Liver (tissue), 8 donors: ENCODE measurements at regions not wholly inside any gene's neighbourhood (a gene's known extent, or its start where the extent isn't known, plus 50 kb on each side); places are given as distances from the start of the nearest gene placed in this dataset.

Source experiments
- DNase-seq: peaks from one replicate; pipeline ENCODE4 v3.0.0-alpha.2; 2017; ENCODE audit warnings: low spot score
- H3K27ac ChIP-seq, 2 donors: one replicate each; pipeline ENCODE4 v1.7.0; 2013; ENCODE audit warnings: inconsistent platforms in 2 of 2, low read length in 2 of 2, control low read depth in 1 of 2, low read depth in 1 of 2, mild to moderate bottlenecking in 1 of 2
- H3K27me3 ChIP-seq, 4 donors: one replicate each; pipeline versions ENCODE4 v1.6.1 to v1.7.0; 2013; ENCODE audit warnings: low read length in 3 of 4, inconsistent platforms in 1 of 4, mild to moderate bottlenecking in 1 of 4, moderate library complexity in 1 of 4; ENCODE audit not compliant: control insufficient read depth in 4 of 4, insufficient read depth in 4 of 4
- H3K36me3 ChIP-seq, 4 donors: one replicate each; pipeline versions ENCODE4 v1.6.1 to v1.7.0; 2013; ENCODE audit warnings: low read length in 3 of 4, mild to moderate bottlenecking in 3 of 4, low read depth in 1 of 4, moderate library complexity in 1 of 4; ENCODE audit not compliant: control insufficient read depth in 4 of 4, insufficient read depth in 3 of 4
- H3K4me1 ChIP-seq, 4 donors: one replicate each; pipeline versions ENCODE4 v1.6.1 to v1.7.0; 2013; ENCODE audit warnings: low read length in 3 of 4, mild to moderate bottlenecking in 3 of 4, moderate library complexity in 1 of 4; ENCODE audit not compliant: control insufficient read depth in 4 of 4, insufficient read depth in 4 of 4
- H3K4me3 ChIP-seq, 3 donors: one replicate each; pipeline versions ENCODE4 v1.6.1 to v1.7.0; 2013; ENCODE audit warnings: low read length in 3 of 3, control low read depth in 1 of 3, low read depth in 1 of 3, mild to moderate bottlenecking in 1 of 3
- H3K9ac ChIP-seq, 2 donors: one replicate each; pipeline ENCODE4 v1.7.0; 2013; ENCODE audit warnings: low read length in 2 of 2, mild to moderate bottlenecking in 2 of 2, moderate library complexity in 2 of 2, control low read depth in 1 of 2, low read depth in 1 of 2
- H3K9me3 ChIP-seq, 4 donors: one replicate each; pipeline versions ENCODE4 v1.6.1 to v1.7.0; 2013; ENCODE audit warnings: low read length in 3 of 4; ENCODE audit not compliant: control insufficient read depth in 4 of 4
- ATF3 ChIP-seq: IDR thresholded peaks from 2 replicates; pipeline ENCODE4 v1.6.1; 2016; ENCODE audit warnings: antibody characterized with exemption
- CTCF ChIP-seq: fragments of 150-350 bp; IDR thresholded peaks from 2 replicates; pipeline ENCODE4 v1.5.1; 2017; ENCODE audit warnings: improper control_type of control experiment, low read depth, low read length; ENCODE audit not compliant: missing input control
- FOXA1 ChIP-seq: IDR thresholded peaks from 2 replicates; pipeline ENCODE4 v1.6.1; 2016; ENCODE audit warnings: antibody characterized with exemption
- FOXA2 ChIP-seq: IDR thresholded peaks from 2 replicates; pipeline ENCODE4 v1.6.1; 2016; ENCODE audit warnings: antibody characterized with exemption
- GABPA ChIP-seq, 2 donors: IDR thresholded peaks in 1 of 2; conservative IDR thresholded peaks in 1 of 2; 2 replicates each; pipeline ENCODE4 v1.6.1; 2016; ENCODE audit warnings: antibody characterized with exemption in 2 of 2, mild to moderate bottlenecking in 1 of 2, moderate library complexity in 1 of 2
- HNF4A ChIP-seq, 2 donors: conservative IDR thresholded peaks; 2 replicates each; pipeline ENCODE4 v1.6.1; 2016; ENCODE audit warnings: antibody characterized with exemption in 2 of 2, mild to moderate bottlenecking in 2 of 2
- HNF4G ChIP-seq: IDR thresholded peaks from 2 replicates; pipeline ENCODE4 v1.6.1; 2016; ENCODE audit warnings: antibody characterized with exemption
- JUND ChIP-seq, 2 donors: IDR thresholded peaks; 2 replicates each; pipeline ENCODE4 v1.6.1; 2016; ENCODE audit warnings: antibody characterized with exemption in 2 of 2
- MAX ChIP-seq: IDR thresholded peaks from 2 replicates; pipeline ENCODE4 v1.6.1; 2016; ENCODE audit warnings: antibody characterized with exemption
- NR2F2 ChIP-seq: IDR thresholded peaks from 2 replicates; pipeline ENCODE4 v1.6.1; 2016; ENCODE audit warnings: antibody characterized with exemption
- RAD21 ChIP-seq, 2 donors: IDR thresholded peaks; 2 replicates each; pipeline ENCODE4 v1.6.1; 2016; ENCODE audit warnings: antibody characterized with exemption in 2 of 2, mild to moderate bottlenecking in 2 of 2
- RXRA ChIP-seq, 2 donors: IDR thresholded peaks; 2 replicates each; pipeline ENCODE4 v1.6.1; 2017 to 2018; ENCODE audit warnings: antibody characterized with exemption in 2 of 2, mild to moderate bottlenecking in 1 of 2
- SP1 ChIP-seq: IDR thresholded peaks from 2 replicates; pipeline ENCODE4 v1.6.1; 2018; ENCODE audit warnings: antibody characterized with exemption, mild to moderate bottlenecking
- TAF1 ChIP-seq: conservative IDR thresholded peaks from 2 replicates; pipeline ENCODE4 v1.6.1; 2016; ENCODE audit warnings: antibody characterized with exemption, mild to moderate bottlenecking
- YY1 ChIP-seq: IDR thresholded peaks from 2 replicates; pipeline ENCODE4 v1.6.1; 2016; ENCODE audit warnings: antibody characterized with exemption, mild to moderate bottlenecking
- ZBTB33 ChIP-seq: IDR thresholded peaks from 2 replicates; pipeline ENCODE4 v1.6.1; 2016; ENCODE audit warnings: antibody characterized with exemption
- WGBS: extraction: QIAGEN DNeasy Blood & Tissue Kit; methylation state at CpG from one replicate; pipeline ENCODE4 v1.1.7; 2013; 5-methylcytosine and 5-hydroxymethylcytosine counted together
- TF ChIP-seq, protein P1 (sequence below): IDR thresholded peaks from 2 replicates; pipeline ENCODE4 v1.6.1; 2016; ENCODE audit warnings: antibody characterized with exemption, mild to moderate bottlenecking
- donor health status: healthy.
- donor health status: healthy.
- donor health status: healthy.
- donor health status: healthy.
- donor health status: healthy.

GRCh38 chr1:90104941-90105538 is 110.1 kb downstream of the ZNF326 start:
- no peak for TF ChIP-seq FOXA1
- no peak for TF ChIP-seq RXRA (IDR thresholded peaks at IDR 0.05)
- TF ChIP-seq NR2F2, result no peak
- TF ChIP-seq HNF4G, result no peak
- no peak for TF ChIP-seq GABPA (IDR thresholded peaks at IDR 0.05 in 1 of 2, conservative IDR thresholded peaks at IDR 0.05 in 1 of 2)
- no peak for TF ChIP-seq YY1
- TF ChIP-seq CTCF, result no peak
- no peak for TF ChIP-seq ATF3
- TF ChIP-seq JUND (IDR thresholded peaks at IDR 0.05), result no peak
- TF ChIP-seq TAF1, result no peak
- TF ChIP-seq FOXA2, result no peak
- TF ChIP-seq SP1, result no peak
- TF ChIP-seq ZBTB33, result no peak
- TF ChIP-seq HNF4A (conservative IDR thresholded peaks at IDR 0.05), result no peak
- TF ChIP-seq, protein P1, sequence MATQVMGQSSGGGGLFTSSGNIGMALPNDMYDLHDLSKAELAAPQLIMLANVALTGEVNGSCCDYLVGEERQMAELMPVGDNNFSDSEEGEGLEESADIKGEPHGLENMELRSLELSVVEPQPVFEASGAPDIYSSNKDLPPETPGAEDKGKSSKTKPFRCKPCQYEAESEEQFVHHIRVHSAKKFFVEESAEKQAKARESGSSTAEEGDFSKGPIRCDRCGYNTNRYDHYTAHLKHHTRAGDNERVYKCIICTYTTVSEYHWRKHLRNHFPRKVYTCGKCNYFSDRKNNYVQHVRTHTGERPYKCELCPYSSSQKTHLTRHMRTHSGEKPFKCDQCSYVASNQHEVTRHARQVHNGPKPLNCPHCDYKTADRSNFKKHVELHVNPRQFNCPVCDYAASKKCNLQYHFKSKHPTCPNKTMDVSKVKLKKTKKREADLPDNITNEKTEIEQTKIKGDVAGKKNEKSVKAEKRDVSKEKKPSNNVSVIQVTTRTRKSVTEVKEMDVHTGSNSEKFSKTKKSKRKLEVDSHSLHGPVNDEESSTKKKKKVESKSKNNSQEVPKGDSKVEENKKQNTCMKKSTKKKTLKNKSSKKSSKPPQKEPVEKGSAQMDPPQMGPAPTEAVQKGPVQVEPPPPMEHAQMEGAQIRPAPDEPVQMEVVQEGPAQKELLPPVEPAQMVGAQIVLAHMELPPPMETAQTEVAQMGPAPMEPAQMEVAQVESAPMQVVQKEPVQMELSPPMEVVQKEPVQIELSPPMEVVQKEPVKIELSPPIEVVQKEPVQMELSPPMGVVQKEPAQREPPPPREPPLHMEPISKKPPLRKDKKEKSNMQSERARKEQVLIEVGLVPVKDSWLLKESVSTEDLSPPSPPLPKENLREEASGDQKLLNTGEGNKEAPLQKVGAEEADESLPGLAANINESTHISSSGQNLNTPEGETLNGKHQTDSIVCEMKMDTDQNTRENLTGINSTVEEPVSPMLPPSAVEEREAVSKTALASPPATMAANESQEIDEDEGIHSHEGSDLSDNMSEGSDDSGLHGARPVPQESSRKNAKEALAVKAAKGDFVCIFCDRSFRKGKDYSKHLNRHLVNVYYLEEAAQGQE, result no peak
- no peak for TF ChIP-seq MAX
- no peak for TF ChIP-seq RAD21 (IDR thresholded peaks at IDR 0.05)
- H3K36me3 ChIP-seq, result no peaks in the 10 kb centered on the region
- no peak overlapping the region for H3K4me3 ChIP-seq
- DNase-seq, result no peak
- no peak overlapping the region for H3K27ac ChIP-seq
- WGBS, result 76% methylated on average over 15 of the region's 15 CpGs
- H3K9ac ChIP-seq, result no peak overlapping the region
- H3K27me3 ChIP-seq, result peaks cover 0 to 3% (median 0%) of the 10 kb centered on the region in 4 donors
- H3K9me3 ChIP-seq, result no peaks in the 10 kb centered on the region
- no peaks in the 10 kb centered on the region for H3K4me1 ChIP-seq
